Vagina (tissue), 2 donors: ENCODE measurements at regions not wholly inside any gene's neighbourhood (a gene's known extent, or its start where the extent isn't known, plus 50 kb on each side); places are given as distances from the start of the nearest gene placed in this dataset.

Source experiments
- POLR2A ChIP-seq, 2 donors: fragments of 450-650 bp; IDR thresholded peaks; one replicate each; pipeline ENCODE4 v1.6.1; 2017; ENCODE audit warnings: antibody characterized with exemption in 2 of 2, mild to moderate bottlenecking in 2 of 2, moderate library complexity in 2 of 2
- TF ChIP-seq, protein P1 (sequence below), 3 experiments: fragments of 450-650 bp in 2 of 3; fragments of 200-600 bp in 1 of 3; sonication (generic) in 1 of 3; IDR thresholded peaks; one replicate each; pipeline ENCODE4 v1.5.1; 2017 to 2019; ENCODE audit warnings: antibody characterized with exemption in 3 of 3, mild to moderate bottlenecking in 2 of 3, moderate library complexity in 2 of 3

- TF ChIP-seq, protein P1, sequence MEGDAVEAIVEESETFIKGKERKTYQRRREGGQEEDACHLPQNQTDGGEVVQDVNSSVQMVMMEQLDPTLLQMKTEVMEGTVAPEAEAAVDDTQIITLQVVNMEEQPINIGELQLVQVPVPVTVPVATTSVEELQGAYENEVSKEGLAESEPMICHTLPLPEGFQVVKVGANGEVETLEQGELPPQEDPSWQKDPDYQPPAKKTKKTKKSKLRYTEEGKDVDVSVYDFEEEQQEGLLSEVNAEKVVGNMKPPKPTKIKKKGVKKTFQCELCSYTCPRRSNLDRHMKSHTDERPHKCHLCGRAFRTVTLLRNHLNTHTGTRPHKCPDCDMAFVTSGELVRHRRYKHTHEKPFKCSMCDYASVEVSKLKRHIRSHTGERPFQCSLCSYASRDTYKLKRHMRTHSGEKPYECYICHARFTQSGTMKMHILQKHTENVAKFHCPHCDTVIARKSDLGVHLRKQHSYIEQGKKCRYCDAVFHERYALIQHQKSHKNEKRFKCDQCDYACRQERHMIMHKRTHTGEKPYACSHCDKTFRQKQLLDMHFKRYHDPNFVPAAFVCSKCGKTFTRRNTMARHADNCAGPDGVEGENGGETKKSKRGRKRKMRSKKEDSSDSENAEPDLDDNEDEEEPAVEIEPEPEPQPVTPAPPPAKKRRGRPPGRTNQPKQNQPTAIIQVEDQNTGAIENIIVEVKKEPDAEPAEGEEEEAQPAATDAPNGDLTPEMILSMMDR (IDR thresholded peaks at IDR 0.05), result no peak
- TF ChIP-seq POLR2A (IDR thresholded peaks at IDR 0.05), result no peak
These were observed 374.3 kb downstream of the SPRY1 start for GRCh38 chr4:123770884-123771283.
